ENCODE measurements at regions not wholly inside any gene's neighbourhood (a gene's known extent, or its start where the extent isn't known, plus 50 kb on each side); places are given as distances from the start of the nearest gene placed in this dataset.

- 57% methylated on average over 1 of the region's 6 CpGs for WGBS (ENCODE audit: insufficient coverage)
- no peak overlapping the region for H3K27ac ChIP-seq (ENCODE audit: low read depth, low read length)
- peak in 1 of 6 donors; percentile 25 for DNase-seq (ENCODE audit: low read depth in 4 of 6, low spot score in 6 of 6)
These were observed 192.6 kb upstream of the LHX5 start for GRCh38 chr12:113664224-113664681.

GRCh38 chr12:113663396-113663795 lies 191.7 kb upstream of the LHX5 start:
- 75% methylated on average over 6 of the region's 10 CpGs for WGBS (ENCODE audit: insufficient coverage)
- Histone ChIP-seq H3K27ac (ENCODE audit: low read depth, low read length) (no peak overlapping the region), H3K9me3 (ENCODE audit: control insufficient read depth, insufficient read depth, low read length) (no peaks in the 10 kb centered on the region), H3K36me3 (ENCODE audit: control insufficient read depth, insufficient read depth, low read length) (no peaks in the 10 kb centered on the region), H3K4me1 (ENCODE audit: control insufficient read depth, insufficient read depth, low read length) (no peaks in the 10 kb centered on the region), H3K4me3 (ENCODE audit: low read depth, low read length) (no peak overlapping the region), H3K27me3 (ENCODE audit: control insufficient read depth, insufficient read depth, low read length) (no peaks in the 10 kb centered on the region)
- no peak for DNase-seq (ENCODE audit: low read depth in 4 of 6, low spot score in 6 of 6)

More at GRCh38 chr12:113664224-113664681, 192.6 kb upstream of the LHX5 start:
- Histone ChIP-seq H3K27me3 (ENCODE audit: control insufficient read depth, insufficient read depth, low read length) (no peaks in the 10 kb centered on the region), H3K36me3 (ENCODE audit: control insufficient read depth, insufficient read depth, low read length) (no peaks in the 10 kb centered on the region), H3K4me1 (ENCODE audit: control insufficient read depth, insufficient read depth, low read length) (no peaks in the 10 kb centered on the region), H3K4me3 (ENCODE audit: low read depth, low read length) (no peak overlapping the region), H3K9me3 (ENCODE audit: control insufficient read depth, insufficient read depth, low read length) (no peaks in the 10 kb centered on the region)

- DNase-seq (ENCODE audit: low read depth in 4 of 6, low spot score in 6 of 6) = peak in 1 of 6 donors; percentile 68
- H3K27ac ChIP-seq (ENCODE audit: low read depth, low read length) = no peak overlapping the region
- no peak overlapping the region for H3K4me3 ChIP-seq (ENCODE audit: low read depth, low read length)
- H3K27me3 ChIP-seq (ENCODE audit: control insufficient read depth, insufficient read depth, low read length) = no peaks in the 10 kb centered on the region
- H3K36me3 ChIP-seq (ENCODE audit: control insufficient read depth, insufficient read depth, low read length) = no peaks in the 10 kb centered on the region
- H3K9me3 ChIP-seq (ENCODE audit: control insufficient read depth, insufficient read depth, low read length) = no peaks in the 10 kb centered on the region
- 40% methylated on average over 2 of the region's 2 CpGs for WGBS (ENCODE audit: insufficient coverage)
- H3K4me1 ChIP-seq (ENCODE audit: control insufficient read depth, insufficient read depth, low read length) = no peaks in the 10 kb centered on the region
These were observed 189.3 kb upstream of the LHX5 start for GRCh38 chr12:113660936-113661335.

- H3K27me3 ChIP-seq (ENCODE audit: control insufficient read depth, insufficient read depth, low read length) = no peaks in the 10 kb centered on the region
- no peaks in the 10 kb centered on the region for H3K4me1 ChIP-seq (ENCODE audit: control insufficient read depth, insufficient read depth, low read length)
- no peaks in the 10 kb centered on the region for H3K9me3 ChIP-seq (ENCODE audit: control insufficient read depth, insufficient read depth, low read length)
- no peak overlapping the region for H3K27ac ChIP-seq (ENCODE audit: low read depth, low read length)
- no peak overlapping the region for H3K4me3 ChIP-seq (ENCODE audit: low read depth, low read length)
- WGBS (ENCODE audit: insufficient coverage) = 51% methylated on average over 5 of the region's 5 CpGs
- no peak for DNase-seq (ENCODE audit: low read depth in 4 of 6, low spot score in 6 of 6)
- no peaks in the 10 kb centered on the region for H3K36me3 ChIP-seq (ENCODE audit: control insufficient read depth, insufficient read depth, low read length)
These were observed 187.7 kb upstream of the LHX5 start for GRCh38 chr12:113659416-113659815.

GRCh38 chr12:113659015-113659414 lies 187.3 kb upstream of the LHX5 start:
- WGBS (ENCODE audit: insufficient coverage) = 90% methylated on average over 2 of the region's 6 CpGs
- Histone ChIP-seq H3K9me3 (ENCODE audit: control insufficient read depth, insufficient read depth, low read length) (no peaks in the 10 kb centered on the region), H3K4me3 (ENCODE audit: low read depth, low read length) (no peak overlapping the region), H3K4me1 (ENCODE audit: control insufficient read depth, insufficient read depth, low read length) (no peaks in the 10 kb centered on the region), H3K36me3 (ENCODE audit: control insufficient read depth, insufficient read depth, low read length) (no peaks in the 10 kb centered on the region), H3K27me3 (ENCODE audit: control insufficient read depth, insufficient read depth, low read length) (no peaks in the 10 kb centered on the region), H3K27ac (ENCODE audit: low read depth, low read length) (no peak overlapping the region)
- no peak for DNase-seq (ENCODE audit: low read depth in 4 of 6, low spot score in 6 of 6)

- no peaks in the 10 kb centered on the region for H3K27me3 ChIP-seq (ENCODE audit: control insufficient read depth, insufficient read depth, low read length)
- no peaks in the 10 kb centered on the region for H3K36me3 ChIP-seq (ENCODE audit: control insufficient read depth, insufficient read depth, low read length)
- H3K4me3 ChIP-seq (ENCODE audit: low read depth, low read length) = no peak overlapping the region
- no peak overlapping the region for H3K27ac ChIP-seq (ENCODE audit: low read depth, low read length)
- 54% methylated on average over 1 of the region's 1 CpG for WGBS (ENCODE audit: insufficient coverage)
- no peaks in the 10 kb centered on the region for H3K4me1 ChIP-seq (ENCODE audit: control insufficient read depth, insufficient read depth, low read length)
- H3K9me3 ChIP-seq (ENCODE audit: control insufficient read depth, insufficient read depth, low read length) = no peaks in the 10 kb centered on the region
- DNase-seq (ENCODE audit: low read depth in 4 of 6, low spot score in 6 of 6) = peak in 1 of 6 donors; percentile 35
These were observed 186.5 kb upstream of the LHX5 start for GRCh38 chr12:113658006-113658655.

GRCh38 chr12:113655919-113656318 lies 184.2 kb upstream of the LHX5 start:
- H3K27ac ChIP-seq (ENCODE audit: low read depth, low read length) = no peak overlapping the region
- no peaks in the 10 kb centered on the region for H3K9me3 ChIP-seq (ENCODE audit: control insufficient read depth, insufficient read depth, low read length)
- H3K36me3 ChIP-seq (ENCODE audit: control insufficient read depth, insufficient read depth, low read length) = no peaks in the 10 kb centered on the region
- no peak overlapping the region for H3K4me3 ChIP-seq (ENCODE audit: low read depth, low read length)
- no peaks in the 10 kb centered on the region for H3K4me1 ChIP-seq (ENCODE audit: control insufficient read depth, insufficient read depth, low read length)
- no peak for DNase-seq (ENCODE audit: low read depth in 4 of 6, low spot score in 6 of 6)
- no CpG with 5 or more reads among the region's 4 CpGs for WGBS (ENCODE audit: insufficient coverage)
- no peaks in the 10 kb centered on the region for H3K27me3 ChIP-seq (ENCODE audit: control insufficient read depth, insufficient read depth, low read length)

- no peak overlapping the region for H3K4me3 ChIP-seq (ENCODE audit: low read depth, low read length)
- no peaks in the 10 kb centered on the region for H3K9me3 ChIP-seq (ENCODE audit: control insufficient read depth, insufficient read depth, low read length)
- no peaks in the 10 kb centered on the region for H3K27me3 ChIP-seq (ENCODE audit: control insufficient read depth, insufficient read depth, low read length)
- H3K4me1 ChIP-seq (ENCODE audit: control insufficient read depth, insufficient read depth, low read length) = no peaks in the 10 kb centered on the region
- no peaks in the 10 kb centered on the region for H3K36me3 ChIP-seq (ENCODE audit: control insufficient read depth, insufficient read depth, low read length)
- H3K27ac ChIP-seq (ENCODE audit: low read depth, low read length) = no peak overlapping the region
- no peak for DNase-seq (ENCODE audit: low read depth in 4 of 6, low spot score in 6 of 6)
- WGBS (ENCODE audit: insufficient coverage) = 90% methylated on average over 2 of the region's 3 CpGs
These were observed 183.8 kb upstream of the LHX5 start for GRCh38 chr12:113655479-113655878.

GRCh38 chr12:113651662-113652061 lies 180.0 kb upstream of the LHX5 start:
- no peak overlapping the region for H3K27ac ChIP-seq (ENCODE audit: low read depth, low read length)
- H3K4me1 ChIP-seq (ENCODE audit: control insufficient read depth, insufficient read depth, low read length) = no peaks in the 10 kb centered on the region
- H3K9me3 ChIP-seq (ENCODE audit: control insufficient read depth, insufficient read depth, low read length) = no peaks in the 10 kb centered on the region
- H3K4me3 ChIP-seq (ENCODE audit: low read depth, low read length) = no peak overlapping the region
- DNase-seq (ENCODE audit: low read depth in 4 of 6, low spot score in 6 of 6) = no peak
- no peaks in the 10 kb centered on the region for H3K36me3 ChIP-seq (ENCODE audit: control insufficient read depth, insufficient read depth, low read length)
- 81% methylated on average over 3 of the region's 3 CpGs for WGBS (ENCODE audit: insufficient coverage)
- no peaks in the 10 kb centered on the region for H3K27me3 ChIP-seq (ENCODE audit: control insufficient read depth, insufficient read depth, low read length)

GRCh38 chr12:113650476-113650875 lies 178.8 kb upstream of the LHX5 start:
- no peak for DNase-seq (ENCODE audit: low read depth in 4 of 6, low spot score in 6 of 6)
- H3K27ac ChIP-seq (ENCODE audit: low read depth, low read length) = no peak overlapping the region
- peaks cover 6% of the 10 kb centered on the region for H3K27me3 ChIP-seq (ENCODE audit: control insufficient read depth, insufficient read depth, low read length)
- H3K4me3 ChIP-seq (ENCODE audit: low read depth, low read length) = no peak overlapping the region
- WGBS (ENCODE audit: insufficient coverage) = 44% methylated on average over 3 of the region's 6 CpGs
- no peaks in the 10 kb centered on the region for H3K36me3 ChIP-seq (ENCODE audit: control insufficient read depth, insufficient read depth, low read length)
- H3K9me3 ChIP-seq (ENCODE audit: control insufficient read depth, insufficient read depth, low read length) = no peaks in the 10 kb centered on the region
- peaks cover 5% of the 10 kb centered on the region for H3K4me1 ChIP-seq (ENCODE audit: control insufficient read depth, insufficient read depth, low read length)

Measured in spinal cord (tissue), 9 donors.